HG02885 (cell line): ENCODE measurements at regions not wholly inside any gene's neighbourhood (a gene's known extent, or its start where the extent isn't known, plus 50 kb on each side); places are given as distances from the start of the nearest gene placed in this dataset.

Source experiments
- ATAC-seq: cut with Tn5 transposase; IDR thresholded peaks from one replicate; pipeline ENCODE4 v1.9.1; 2021; ENCODE audit warnings: mild to moderate bottlenecking; ENCODE audit not compliant: unreplicated experiment, poor library complexity

DNA sequence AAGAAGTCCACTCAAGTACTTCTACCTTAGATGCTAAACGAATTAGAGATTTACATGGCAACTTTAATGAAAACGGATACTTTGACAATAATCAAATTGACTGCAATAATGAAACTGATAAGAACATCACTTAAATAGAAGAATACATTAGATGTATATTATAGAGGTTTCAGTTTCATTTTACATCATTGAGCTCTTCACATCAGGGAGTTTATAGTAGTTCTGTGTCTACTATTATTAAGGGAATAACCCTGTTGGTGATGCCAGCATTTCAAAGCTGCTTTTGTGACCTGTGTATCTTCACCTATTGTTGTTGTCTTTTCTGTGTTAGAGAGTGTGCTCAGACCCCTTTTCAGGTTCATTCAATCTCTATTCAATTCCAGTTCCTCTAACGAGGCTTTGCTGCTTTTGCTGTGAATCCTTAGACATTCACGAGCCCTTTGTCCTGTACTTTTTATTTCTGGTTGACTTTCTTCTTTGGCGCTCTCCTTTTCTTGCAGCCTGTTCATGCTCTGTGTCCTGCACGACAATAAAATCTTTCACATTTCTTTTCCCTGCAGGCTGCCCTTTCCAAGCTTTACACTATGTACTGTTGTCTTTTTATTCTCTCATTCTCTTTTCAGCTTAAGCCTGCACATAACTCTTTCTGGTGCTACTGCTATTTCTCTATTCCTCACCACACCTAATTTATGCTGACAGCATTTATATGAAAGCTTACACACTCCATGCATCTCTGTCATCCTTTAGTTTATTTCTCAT, 232.1 kb downstream of the CPE start:
- ATAC-seq = peak; percentile 43

GRCh38 chr4:165612936-165613335, 234.1 kb downstream of the CPE start:
- peak; percentile 89 for ATAC-seq

DNA sequence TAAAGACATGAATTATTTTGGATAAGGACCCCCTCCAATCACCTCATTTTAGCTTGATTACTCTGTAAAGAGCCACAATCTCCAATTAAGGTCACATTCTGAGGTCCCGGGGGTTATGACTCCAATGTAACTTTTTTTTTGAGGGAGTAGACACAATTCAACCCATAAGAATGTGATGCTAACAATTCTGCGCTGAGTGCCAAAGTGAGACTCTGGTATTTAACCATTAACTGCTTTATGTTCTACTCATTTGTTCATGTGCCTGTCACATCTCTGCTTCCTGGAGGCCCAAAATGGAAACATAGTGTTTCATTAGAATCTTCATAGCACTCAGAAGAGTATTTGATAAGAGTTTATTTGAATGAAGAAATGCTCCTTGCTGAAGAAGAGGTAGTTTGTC, 234.8 kb downstream of the CPE start:
- no peak for ATAC-seq

- ATAC-seq = no peak
Measured at GRCh38 chr4:165620913-165621312, 242.1 kb downstream of the CPE start.

GRCh38 chr4:165621983-165622382, 243.2 kb downstream of the CPE start:
- no peak for ATAC-seq

- ATAC-seq = no peak
Measured at GRCh38 chr4:165625281-165625680, 246.5 kb downstream of the CPE start.

GRCh38 chr4:165626316-165626715, 246.7 kb upstream of the TLL1 start:
- ATAC-seq = no peak

DNA sequence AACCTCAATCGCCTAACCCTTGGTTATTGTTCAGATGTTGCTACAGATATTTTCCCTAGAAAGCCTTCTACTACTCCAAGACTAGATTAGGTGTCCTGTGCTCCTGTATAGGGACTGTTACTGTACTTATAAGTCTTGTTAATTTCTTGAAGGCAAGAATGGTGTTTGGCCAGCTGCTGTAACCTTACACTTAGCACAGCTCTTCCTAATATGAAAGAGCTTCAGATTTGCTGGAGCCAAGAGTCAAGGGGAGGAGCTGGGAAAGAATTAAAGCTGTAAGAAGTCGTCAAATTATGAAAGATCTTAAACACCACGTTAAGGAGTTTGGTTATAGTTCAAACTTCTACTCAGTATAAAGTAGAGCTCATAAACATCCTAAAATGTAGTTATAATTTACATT, 245.9 kb upstream of the TLL1 start:
- no peak for ATAC-seq

DNA sequence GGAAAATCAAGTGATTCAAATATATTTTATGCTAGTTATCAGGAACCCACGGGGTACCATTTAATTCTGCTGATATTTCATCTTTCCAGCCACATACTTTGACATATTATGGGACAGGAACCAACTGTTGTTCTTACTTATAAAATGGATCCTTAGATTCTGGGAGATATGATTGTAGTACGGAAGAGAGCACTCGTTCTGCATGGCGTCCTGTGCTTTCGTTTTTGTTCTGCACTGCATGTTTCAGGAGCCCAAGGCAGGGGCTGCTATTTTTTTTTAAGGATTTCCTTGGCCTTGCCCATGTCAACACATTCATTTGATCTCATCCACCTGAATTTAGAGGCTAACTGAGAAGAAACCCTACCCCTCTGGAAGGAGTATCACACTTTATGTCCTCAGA, 245.5 kb upstream of the TLL1 start:
- no peak for ATAC-seq

DNA sequence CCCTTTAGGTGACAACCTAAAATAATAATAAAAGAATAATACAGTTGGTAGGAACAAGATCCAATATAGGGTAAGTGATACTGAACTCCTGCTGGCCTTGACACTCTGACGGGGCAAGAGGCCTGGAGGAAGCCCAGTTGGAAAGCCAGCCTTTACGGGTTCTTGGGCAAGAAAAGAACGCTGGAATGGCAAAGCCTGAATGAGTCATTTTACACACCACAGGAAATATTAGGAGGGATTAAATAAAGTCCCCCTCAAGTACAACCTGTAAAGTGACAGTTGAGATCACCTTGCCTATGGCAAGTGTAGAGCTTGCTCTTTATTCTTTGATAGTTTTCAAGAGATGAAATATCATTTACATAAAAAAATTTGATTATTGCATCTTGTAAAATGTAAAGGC, 244.5 kb upstream of the TLL1 start:
- no peak for ATAC-seq

DNA sequence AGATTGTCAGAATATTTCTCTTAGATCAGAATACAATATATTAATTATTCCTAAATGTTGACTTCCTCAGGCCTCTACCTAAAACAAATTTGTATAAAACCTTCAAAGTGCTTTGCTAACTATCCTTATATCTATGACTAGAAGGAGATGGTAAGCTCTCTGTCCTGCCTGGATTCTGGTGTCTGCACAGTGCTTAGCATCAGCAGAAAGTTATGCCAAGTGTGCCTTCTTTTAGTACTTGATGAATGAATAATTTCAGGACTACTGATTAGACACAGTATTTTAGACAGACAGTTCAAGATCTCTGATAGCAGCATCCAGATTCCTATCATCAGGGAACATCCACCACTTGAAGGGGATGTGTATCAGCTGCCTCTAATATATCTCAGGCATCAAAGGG, 242.4 kb upstream of the TLL1 start:
- ATAC-seq = no peak

- ATAC-seq = no peak
Measured at GRCh38 chr4:165631208-165631894, 241.7 kb upstream of the TLL1 start.

- ATAC-seq = no peak
Measured at GRCh38 chr4:165631912-165632311, 241.1 kb upstream of the TLL1 start.

- no peak for ATAC-seq
Measured at GRCh38 chr4:165634766-165635165, 238.3 kb upstream of the TLL1 start.

GRCh38 chr4:165635381-165635780, 237.7 kb upstream of the TLL1 start:
- ATAC-seq = no peak

DNA sequence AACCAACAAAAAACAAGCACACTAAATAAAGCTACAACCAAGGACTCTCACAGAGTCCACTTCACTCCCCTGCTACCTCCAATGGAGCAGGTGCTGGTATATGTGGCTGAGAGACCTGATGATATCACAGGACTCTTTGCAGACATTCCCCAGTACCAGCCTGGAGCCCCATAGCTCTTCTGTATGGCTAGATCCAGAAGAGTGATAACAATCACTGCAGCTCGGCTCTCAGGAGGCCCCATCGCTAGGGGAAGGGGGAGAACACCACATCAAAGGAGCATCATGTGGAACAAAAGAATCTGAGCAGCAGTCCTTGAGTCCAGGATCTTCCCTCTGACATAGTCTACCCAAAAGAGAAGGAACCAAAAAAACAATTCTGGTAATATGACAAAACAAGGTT, 237.1 kb upstream of the TLL1 start:
- no peak for ATAC-seq

- ATAC-seq = no peak
Measured at GRCh38 chr4:165651901-165652300, 221.1 kb upstream of the TLL1 start.

GRCh38 chr4:165654556-165654955, 218.5 kb upstream of the TLL1 start:
- ATAC-seq = no peak

- ATAC-seq = no peak
Measured at GRCh38 chr4:165656399-165656798, 216.6 kb upstream of the TLL1 start.

DNA sequence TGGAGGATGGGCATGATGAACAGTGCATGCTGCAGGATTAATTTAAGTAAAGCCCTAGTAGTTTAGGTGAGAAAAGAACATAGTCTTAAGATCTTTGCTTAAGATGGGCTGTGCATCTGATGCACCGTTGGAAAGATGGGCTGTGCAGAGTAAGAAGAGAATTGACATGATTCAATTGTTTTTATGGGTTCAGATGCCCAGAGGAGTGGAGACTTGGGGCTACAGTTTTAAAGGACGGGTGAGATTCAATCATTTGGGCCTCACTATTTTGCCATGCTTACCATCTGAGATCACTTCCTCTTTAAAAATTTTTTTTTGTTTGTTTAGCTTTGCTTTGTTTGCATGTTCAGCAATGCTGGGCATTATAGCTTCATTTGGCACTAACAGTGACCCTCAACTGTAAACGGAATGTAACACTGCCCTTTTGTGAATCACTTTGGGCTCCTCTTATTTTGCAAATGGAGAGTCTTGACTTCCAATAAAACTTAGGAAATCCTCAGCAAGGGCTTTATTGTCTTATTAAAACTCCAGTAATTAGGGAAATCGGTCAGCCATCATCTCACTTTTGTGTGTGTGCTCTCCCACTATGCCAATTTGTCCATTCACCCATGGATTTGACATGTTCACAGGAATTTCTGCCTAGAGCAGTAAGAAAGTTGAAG, 216.1 kb upstream of the TLL1 start:
- no peak for ATAC-seq

DNA sequence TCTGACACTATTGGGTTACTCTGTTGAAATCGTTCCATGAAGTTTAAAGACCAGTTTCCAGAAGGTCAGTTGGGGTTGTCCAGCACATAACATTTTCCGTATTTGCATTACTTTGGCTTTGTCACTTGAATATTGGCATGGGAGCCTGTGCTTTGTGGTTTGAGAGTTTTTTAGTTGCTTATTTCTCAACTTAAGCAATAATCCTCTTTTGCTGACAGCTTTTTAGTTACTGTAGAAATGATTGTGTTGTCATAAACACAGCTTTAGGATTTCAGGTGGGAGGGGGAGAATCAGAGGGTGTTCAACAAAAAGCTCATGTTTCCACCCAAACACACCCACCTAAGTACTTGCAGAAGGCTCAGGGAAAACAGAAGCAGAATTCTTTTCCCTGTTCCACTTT, 210.7 kb upstream of the TLL1 start:
- no peak for ATAC-seq

DNA sequence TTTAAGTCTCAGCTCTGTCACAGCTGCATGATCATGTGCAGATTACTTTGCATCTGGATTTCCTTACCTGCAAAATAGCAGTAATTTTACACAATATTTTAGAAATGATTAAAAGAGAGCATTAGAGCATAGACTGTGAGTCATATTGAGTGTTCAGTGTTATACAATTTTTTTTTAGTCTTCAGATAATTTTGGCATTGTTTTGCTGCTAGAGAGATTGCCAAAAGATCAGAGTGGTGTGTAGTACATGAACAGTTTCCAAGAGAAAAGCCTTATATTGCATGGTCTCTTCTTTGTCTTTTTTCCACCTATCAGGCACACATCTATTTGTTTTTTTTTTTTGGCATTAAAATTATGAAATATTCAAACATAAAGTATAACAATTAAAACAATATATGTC, 209.6 kb upstream of the TLL1 start:
- no peak for ATAC-seq
